ENCODE measurements at regions not wholly inside any gene's neighbourhood (a gene's known extent, or its start where the extent isn't known, plus 50 kb on each side); places are given as distances from the start of the nearest gene placed in this dataset.

DNA sequence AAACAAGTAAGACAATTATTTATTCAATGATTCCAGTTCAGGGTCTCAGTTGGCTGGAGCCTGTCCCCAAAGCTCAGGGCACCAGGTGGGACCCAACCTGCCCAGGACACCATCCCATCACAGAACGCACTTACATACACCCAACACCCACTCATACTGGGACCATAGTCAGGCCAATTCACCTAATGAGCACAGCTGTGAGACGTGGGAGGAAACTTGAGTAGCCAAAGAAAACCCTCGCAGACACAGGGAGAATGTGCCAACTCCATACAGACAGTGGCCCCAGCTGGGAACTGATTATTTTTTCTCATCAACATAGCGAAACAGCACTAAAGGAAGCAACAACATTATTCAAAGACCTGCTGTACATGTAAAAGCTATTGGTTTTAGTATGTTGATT, 58.6 kb upstream of the DOK5 start:
- TF ChIP-seq, protein P1, sequence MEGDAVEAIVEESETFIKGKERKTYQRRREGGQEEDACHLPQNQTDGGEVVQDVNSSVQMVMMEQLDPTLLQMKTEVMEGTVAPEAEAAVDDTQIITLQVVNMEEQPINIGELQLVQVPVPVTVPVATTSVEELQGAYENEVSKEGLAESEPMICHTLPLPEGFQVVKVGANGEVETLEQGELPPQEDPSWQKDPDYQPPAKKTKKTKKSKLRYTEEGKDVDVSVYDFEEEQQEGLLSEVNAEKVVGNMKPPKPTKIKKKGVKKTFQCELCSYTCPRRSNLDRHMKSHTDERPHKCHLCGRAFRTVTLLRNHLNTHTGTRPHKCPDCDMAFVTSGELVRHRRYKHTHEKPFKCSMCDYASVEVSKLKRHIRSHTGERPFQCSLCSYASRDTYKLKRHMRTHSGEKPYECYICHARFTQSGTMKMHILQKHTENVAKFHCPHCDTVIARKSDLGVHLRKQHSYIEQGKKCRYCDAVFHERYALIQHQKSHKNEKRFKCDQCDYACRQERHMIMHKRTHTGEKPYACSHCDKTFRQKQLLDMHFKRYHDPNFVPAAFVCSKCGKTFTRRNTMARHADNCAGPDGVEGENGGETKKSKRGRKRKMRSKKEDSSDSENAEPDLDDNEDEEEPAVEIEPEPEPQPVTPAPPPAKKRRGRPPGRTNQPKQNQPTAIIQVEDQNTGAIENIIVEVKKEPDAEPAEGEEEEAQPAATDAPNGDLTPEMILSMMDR (conservative IDR thresholded peaks at IDR 0.05; ENCODE audit: low read depth in 2 of 2), result no peak
- TF ChIP-seq EZH2 (IDR thresholded peaks at IDR 0.05; ENCODE audit: low read depth, unreplicated experiment) (no peak), POLR2AphosphoS5 (IDR thresholded peaks at IDR 0.05; ENCODE audit: low read depth) (no peak), STAT1 (IDR thresholded peaks at IDR 0.05; ENCODE audit: unreplicated experiment) (no peak), ZNF331 (CRISPR knock-in tag; IDR thresholded peaks at IDR 0.05; ENCODE audit: low read depth) (no peak)
- TF ChIP-seq, protein P2, sequence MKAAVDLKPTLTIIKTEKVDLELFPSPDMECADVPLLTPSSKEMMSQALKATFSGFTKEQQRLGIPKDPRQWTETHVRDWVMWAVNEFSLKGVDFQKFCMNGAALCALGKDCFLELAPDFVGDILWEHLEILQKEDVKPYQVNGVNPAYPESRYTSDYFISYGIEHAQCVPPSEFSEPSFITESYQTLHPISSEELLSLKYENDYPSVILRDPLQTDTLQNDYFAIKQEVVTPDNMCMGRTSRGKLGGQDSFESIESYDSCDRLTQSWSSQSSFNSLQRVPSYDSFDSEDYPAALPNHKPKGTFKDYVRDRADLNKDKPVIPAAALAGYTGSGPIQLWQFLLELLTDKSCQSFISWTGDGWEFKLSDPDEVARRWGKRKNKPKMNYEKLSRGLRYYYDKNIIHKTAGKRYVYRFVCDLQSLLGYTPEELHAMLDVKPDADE (IDR thresholded peaks at IDR 0.05), result no peak

All from GM23338 (cell line).